Aorta (tissue), 5 donors: ENCODE measurements at regions not wholly inside any gene's neighbourhood (a gene's known extent, or its start where the extent isn't known, plus 50 kb on each side); places are given as distances from the start of the nearest gene placed in this dataset.
"Not testable (repeated sequence)": the region's sequence is repeated elsewhere in the genome, so short reads cannot be mapped to it uniquely, and the experiment has no call there.

Experiments
- ATAC-seq: fragments of 200-7000 bp; cut with Tn5 transposase; one replicate; pipeline ENCODE4 v1.9.1; 2022; ENCODE audit warnings: moderate library complexity; ENCODE audit not compliant: low FRiP score
- DNase-seq, 2 donors: peaks; one replicate each; pipeline ENCODE4 v3.0.0-alpha.2; 2020
- H3K27ac ChIP-seq, 2 donors: one replicate each; pipeline ENCODE4 v1.5.1; 2013; ENCODE audit warnings: low read length in 2 of 2, mild to moderate bottlenecking in 2 of 2, moderate library complexity in 2 of 2, control low read depth in 1 of 2, inconsistent platforms in 1 of 2, low read depth in 1 of 2
- H3K27me3 ChIP-seq, 2 donors: one replicate each; pipeline ENCODE4 v1.6.1; 2013; ENCODE audit warnings: control low read depth in 1 of 2, low read length in 1 of 2, mild to moderate bottlenecking in 1 of 2, moderate library complexity in 1 of 2; ENCODE audit not compliant: insufficient read depth in 2 of 2, control insufficient read depth in 1 of 2
- H3K36me3 ChIP-seq, 2 donors: one replicate each; pipeline ENCODE4 v1.6.1; 2013; ENCODE audit warnings: control low read depth in 1 of 2, low read length in 1 of 2, mild to moderate bottlenecking in 1 of 2; ENCODE audit not compliant: insufficient read depth in 2 of 2, control insufficient read depth in 1 of 2
- H3K4me1 ChIP-seq, 2 donors: one replicate each; pipeline ENCODE4 v1.6.1; 2013; ENCODE audit warnings: low read length in 2 of 2, control low read depth in 1 of 2, mild to moderate bottlenecking in 1 of 2, moderate library complexity in 1 of 2; ENCODE audit not compliant: insufficient read depth in 2 of 2, control insufficient read depth in 1 of 2
- H3K4me3 ChIP-seq, 2 donors: one replicate each; pipeline ENCODE4 v1.5.1; 2013; ENCODE audit warnings: low read length in 2 of 2, control low read depth in 1 of 2, mild to moderate bottlenecking in 1 of 2
- H3K9me3 ChIP-seq: one replicate; pipeline ENCODE4 v1.6.1; 2013; ENCODE audit warnings: mild to moderate bottlenecking, low read length; ENCODE audit not compliant: control insufficient read depth
- WGBS, 2 donors: extraction: QIAGEN DNeasy Blood & Tissue Kit; methylation state at CpG; one replicate each; pipeline ENCODE4 v1.1.7; 2013; 5-methylcytosine and 5-hydroxymethylcytosine counted together
- intact Hi-C, 2 donors: fragments of 100-400 bp; cut with DNase I; formaldehyde crosslinking; loops; one replicate each; pipeline versions ENCODE4 v1.14.2 to v1.15.0; 2022
- donor health status: healthy with polysubstance abuse.
- donor health status: Bipolar disorder and iron deficiency.
- donor health status: DM: no; HTN: no; CAD: no.
- donor health status: DM: no; HTN: no; CAD: no.
- donor health status: DM: yes; HTN: yes; CAD: no.

DNA sequence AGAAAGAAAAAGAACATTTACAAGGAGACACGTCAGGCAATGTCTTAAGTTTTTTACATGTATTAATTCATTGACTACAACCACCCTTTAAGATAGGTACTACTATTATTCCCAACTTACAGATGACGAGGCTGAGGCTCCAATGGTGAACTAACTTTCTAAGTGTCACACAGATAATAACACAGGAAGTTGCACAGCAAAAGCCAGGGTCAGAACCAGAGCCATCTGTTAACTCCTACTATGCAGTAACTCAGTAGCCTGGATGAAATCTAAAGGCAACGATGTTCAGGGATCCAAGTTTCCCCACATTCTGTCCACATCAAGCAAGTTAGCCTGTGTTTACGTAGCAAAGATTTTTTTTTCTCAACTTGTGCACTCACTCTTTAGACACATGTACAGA, 371.7 kb downstream of the PTPRC start:
- 80 to 84% methylated on average over 4 of the region's 4 CpGs for WGBS, 2 donors
- H3K27me3 ChIP-seq: no peaks in the 10 kb centered on the region
- H3K27ac ChIP-seq: no peak overlapping the region
- no peak overlapping the region for H3K4me3 ChIP-seq
- no peaks in the 10 kb centered on the region for H3K9me3 ChIP-seq
- no peak for ATAC-seq
- intact Hi-C loops: no loop called here
- no peaks in the 10 kb centered on the region for H3K36me3 ChIP-seq
- no peaks in the 10 kb centered on the region for H3K4me1 ChIP-seq
- no peak for DNase-seq

DNA sequence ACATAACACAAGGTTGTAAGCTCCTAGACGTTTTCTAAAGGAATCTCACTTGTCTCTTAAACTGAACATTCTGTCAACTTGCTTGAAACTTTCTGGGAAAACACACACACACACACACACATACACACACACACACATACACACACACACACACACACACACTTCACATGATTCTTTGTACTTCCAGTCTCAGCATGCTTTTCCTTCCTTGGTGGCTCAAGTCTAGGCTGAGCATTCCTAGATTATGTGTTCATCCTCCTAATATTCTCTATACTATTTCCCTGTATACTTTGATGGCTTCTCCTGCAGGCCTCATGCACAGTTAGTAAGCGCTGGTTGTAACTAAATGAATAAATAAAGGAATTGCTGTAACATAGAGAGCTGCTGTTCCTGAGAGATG, 372.1 kb downstream of the PTPRC start:
- WGBS, 2 donors: 69 to 73% methylated on average over 2 of the region's 2 CpGs
- H3K4me1 ChIP-seq: no peaks in the 10 kb centered on the region
- intact Hi-C loops: no loop called here
- H3K27ac ChIP-seq: no peak overlapping the region
- no peak overlapping the region for H3K4me3 ChIP-seq
- DNase-seq (no peak), ATAC-seq (no peak)
- no peaks in the 10 kb centered on the region for H3K27me3 ChIP-seq
- H3K9me3 ChIP-seq: no peaks in the 10 kb centered on the region
- no peaks in the 10 kb centered on the region for H3K36me3 ChIP-seq

DNA sequence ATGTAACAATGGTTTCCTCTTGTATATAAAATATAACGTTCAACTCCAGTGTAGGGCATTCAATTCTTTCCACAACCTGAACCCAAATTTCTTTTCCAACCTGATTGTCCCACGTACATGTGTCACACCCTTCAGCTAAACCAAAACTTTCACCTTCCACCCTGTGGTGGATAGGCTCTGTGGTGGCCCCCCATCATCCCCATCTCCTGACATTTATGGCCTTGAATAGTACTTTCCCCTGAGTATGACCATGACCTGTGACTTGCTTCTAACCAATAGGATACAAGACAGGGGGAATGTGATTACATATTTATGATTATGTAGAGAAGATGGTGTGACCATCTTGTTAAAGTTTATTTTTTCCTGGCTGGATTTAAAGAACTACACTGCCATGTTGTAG, 377.0 kb downstream of the PTPRC start:
- DNase-seq (no peak), ATAC-seq (no peak)
- no peaks in the 10 kb centered on the region for H3K4me1 ChIP-seq
- no peaks in the 10 kb centered on the region for H3K36me3 ChIP-seq
- H3K27me3 ChIP-seq: no peaks in the 10 kb centered on the region
- no peak overlapping the region for H3K4me3 ChIP-seq
- intact Hi-C loops: no loop called here
- no peak overlapping the region for H3K27ac ChIP-seq
- WGBS, 2 donors: 90 to 98% methylated on average over 2 of the region's 2 CpGs
- no peaks in the 10 kb centered on the region for H3K9me3 ChIP-seq

DNA sequence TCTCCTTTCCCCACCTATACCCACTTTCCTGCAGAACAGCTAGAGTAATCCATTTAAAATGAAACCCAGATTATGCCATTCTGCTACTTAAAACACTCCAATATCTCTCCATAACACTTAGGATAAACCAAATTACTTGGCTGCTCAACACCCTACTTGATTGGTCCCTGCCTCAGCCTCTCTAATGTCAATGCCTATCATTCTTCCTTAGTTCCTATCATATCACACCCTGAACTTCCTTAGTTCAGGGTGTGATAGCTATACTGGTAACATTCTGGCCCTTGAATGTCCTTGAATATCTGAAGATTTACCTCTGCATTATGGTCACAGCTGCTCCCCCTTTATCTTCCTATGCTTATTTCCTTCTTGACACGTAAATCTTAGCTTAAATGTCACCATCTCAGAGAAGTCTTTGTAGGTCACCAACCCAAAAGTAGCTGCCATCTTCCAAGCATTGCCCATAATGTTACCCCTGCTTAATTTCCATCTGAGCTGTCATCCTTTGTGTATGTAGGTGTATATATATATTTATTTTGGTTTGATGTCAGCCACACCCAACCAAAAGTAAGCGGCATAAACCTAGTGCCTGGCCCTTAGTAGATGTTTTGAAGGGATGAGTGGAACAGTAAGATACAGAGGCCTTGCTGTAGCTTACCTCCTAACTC, 379.8 kb downstream of the PTPRC start:
- DNase-seq (no peak), ATAC-seq (no peak)
- intact Hi-C loops: no loop called here

DNA sequence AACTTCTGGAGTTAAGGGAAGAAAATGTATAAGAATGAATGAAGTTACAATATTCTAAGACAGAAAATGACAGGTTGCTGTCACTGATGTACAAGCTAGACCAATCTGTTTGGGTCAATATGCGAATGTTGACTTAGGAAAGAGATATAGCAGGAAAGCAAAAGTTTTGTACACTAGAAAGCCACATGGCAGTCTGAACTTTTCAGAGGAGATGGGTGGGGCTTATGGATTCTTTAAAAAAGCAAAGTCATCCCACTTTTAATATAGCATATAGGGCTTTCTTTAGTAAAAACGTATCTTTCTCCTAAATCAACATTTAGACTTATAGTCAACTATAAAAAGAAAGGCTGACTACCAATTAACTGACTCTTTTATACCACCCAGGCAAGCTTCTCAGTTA, 381.2 kb downstream of the PTPRC start:
- WGBS, 2 donors: 57% methylated on average over 2 of the region's 2 CpGs
- intact Hi-C loops: no loop called here
- no peak for DNase-seq
- Histone ChIP-seq H3K4me1 (no peaks in the 10 kb centered on the region), H3K36me3 (no peaks in the 10 kb centered on the region), H3K27ac (no peak overlapping the region), H3K4me3 (no peak overlapping the region), H3K27me3 (no peaks in the 10 kb centered on the region), H3K9me3 (no peaks in the 10 kb centered on the region)
- no peak for ATAC-seq

More for the DNA sequence above, 379.8 kb downstream of the PTPRC start:
- Histone ChIP-seq H3K27me3 (no peaks in the 10 kb centered on the region), H3K27ac (no peak overlapping the region), H3K9me3 (no peaks in the 10 kb centered on the region), H3K36me3 (no peaks in the 10 kb centered on the region), H3K4me3 (no peak overlapping the region), H3K4me1 (no peaks in the 10 kb centered on the region)
- 90 to 91% methylated on average over 2 of the region's 2 CpGs for WGBS, 2 donors

DNA sequence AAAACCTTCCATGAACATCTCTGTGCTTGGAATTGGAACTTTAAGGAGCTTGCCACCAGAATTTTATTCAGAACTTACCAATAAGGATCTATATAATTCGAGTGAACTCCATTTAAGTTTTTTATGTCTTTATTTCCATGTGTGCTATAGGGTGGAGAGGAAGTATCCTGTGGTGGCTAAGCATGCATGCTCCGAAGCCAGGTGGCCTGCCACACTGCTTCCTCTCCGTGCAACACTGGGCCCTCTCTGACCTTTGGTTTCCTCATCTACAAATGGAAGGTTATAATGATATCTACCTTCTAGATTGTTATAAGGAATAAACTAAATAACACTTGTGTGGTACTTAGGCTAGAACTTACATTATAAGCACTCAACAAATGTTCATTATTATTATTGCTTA, 382.1 kb downstream of the PTPRC start:
- 83 to 89% methylated on average over 3 of the region's 3 CpGs for WGBS, 2 donors
- H3K4me1 ChIP-seq: no peaks in the 10 kb centered on the region
- H3K36me3 ChIP-seq: no peaks in the 10 kb centered on the region
- no peak overlapping the region for H3K27ac ChIP-seq
- H3K9me3 ChIP-seq: no peaks in the 10 kb centered on the region
- DNase-seq (no peak), ATAC-seq (no peak)
- intact Hi-C loops: no loop called here
- no peaks in the 10 kb centered on the region for H3K27me3 ChIP-seq
- H3K4me3 ChIP-seq: no peak overlapping the region

DNA sequence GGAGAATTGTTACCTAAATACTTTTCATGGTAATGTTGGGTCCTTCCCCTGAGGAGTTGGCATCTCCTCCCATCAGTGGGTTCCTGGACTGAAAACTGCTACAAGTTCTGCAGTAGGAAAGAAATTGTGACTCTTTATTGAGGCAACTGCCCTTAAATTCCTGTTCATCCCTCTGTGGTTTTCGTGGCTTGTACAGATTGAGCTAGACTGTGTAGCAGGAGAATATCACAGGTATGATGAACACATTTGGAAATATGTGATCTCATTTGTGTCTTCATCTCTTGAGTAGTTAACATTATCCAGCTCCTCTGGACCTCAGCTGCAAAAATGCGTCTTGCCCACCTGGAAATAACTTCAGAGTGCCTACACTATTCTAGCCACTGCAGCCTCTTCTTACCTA, 390.6 kb downstream of the PTPRC start:
- no peak for DNase-seq
- intact Hi-C loops: no loop called here
- WGBS, 2 donors: 92 to 96% methylated on average over 2 of the region's 2 CpGs
- ATAC-seq: no peak
- Histone ChIP-seq H3K27me3 (no peaks in the 10 kb centered on the region), H3K4me3 (no peak overlapping the region), H3K27ac (no peak overlapping the region), H3K9me3 (no peaks in the 10 kb centered on the region), H3K4me1 (no peaks in the 10 kb centered on the region), H3K36me3 (no peaks in the 10 kb centered on the region)

DNA sequence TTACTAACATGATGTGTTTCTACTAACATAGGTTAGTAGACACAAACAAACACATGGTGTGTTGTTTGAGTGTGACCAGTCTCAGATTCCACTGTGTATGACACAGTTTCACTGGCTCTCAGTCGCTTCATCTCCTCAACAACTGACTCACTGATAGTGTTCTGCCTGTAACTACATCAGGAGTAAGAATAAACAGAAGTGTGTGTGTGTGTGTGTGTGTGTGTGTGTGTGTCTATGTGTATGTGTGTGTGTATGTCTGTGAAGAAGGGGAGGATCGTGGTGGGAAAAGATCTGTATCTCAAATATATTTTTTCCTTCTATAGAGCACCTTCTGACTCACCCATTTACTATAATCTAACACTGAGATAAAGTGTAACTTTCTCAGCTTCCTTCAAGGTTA, 391.0 kb downstream of the PTPRC start:
- intact Hi-C loops: no loop called here
- DNase-seq (no peak), ATAC-seq (no peak)
- H3K36me3 ChIP-seq: no peaks in the 10 kb centered on the region
- WGBS, 2 donors: 73 to 76% methylated on average over 2 of the region's 2 CpGs
- H3K9me3 ChIP-seq: no peaks in the 10 kb centered on the region
- H3K4me3 ChIP-seq: no peak overlapping the region
- H3K4me1 ChIP-seq: no peaks in the 10 kb centered on the region
- H3K27me3 ChIP-seq: no peaks in the 10 kb centered on the region
- no peak overlapping the region for H3K27ac ChIP-seq

DNA sequence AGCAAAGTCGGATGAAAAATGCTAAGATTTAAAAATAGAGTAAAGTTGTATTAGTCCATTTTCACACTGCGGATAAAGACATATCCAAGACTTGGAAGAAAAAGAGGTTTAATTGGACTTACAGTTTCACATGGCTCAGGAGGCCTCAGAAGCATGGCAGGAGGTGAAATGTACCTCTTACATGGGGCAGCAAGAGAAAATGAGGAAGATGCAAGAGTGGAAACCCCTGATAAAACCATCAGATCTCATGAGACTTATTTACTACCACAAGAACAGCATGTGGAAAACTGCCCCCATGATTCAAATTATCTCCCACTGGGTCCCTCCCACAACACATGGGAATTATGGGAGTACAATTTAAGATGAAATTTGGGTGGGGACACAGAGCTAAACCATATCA, 391.7 kb downstream of the PTPRC start:
- intact Hi-C loops, H3K36me3 ChIP-seq, H3K27me3 ChIP-seq, H3K27ac ChIP-seq, H3K9me3 ChIP-seq, DNase-seq, H3K4me3 ChIP-seq, ATAC-seq, H3K4me1 ChIP-seq: not testable (repeated sequence)
- whole genome bisulfite sequencing, 2 donors: 45 to 55% methylated on average over 2 of the region's 2 CpGs
